Stomach (tissue), 8 donors: ENCODE measurements at regions not wholly inside any gene's neighbourhood (a gene's known extent, or its start where the extent isn't known, plus 50 kb on each side); places are given as distances from the start of the nearest gene placed in this dataset.

ENCODE experiments used
- DNase-seq, 2 donors: peaks; one replicate each; pipeline versions ENCODE4 v3.0.0 to v3.0.0-alpha.2; 2013 to 2019
- H3K27ac ChIP-seq, 5 donors: fragments of 200-600 bp in 4 of 5; sonication (generic) in 4 of 5; one replicate each; pipeline ENCODE4 v1.5.1; 2013 to 2019; ENCODE audit warnings: mild to moderate bottlenecking in 1 of 5, moderate library complexity in 1 of 5
- H3K27me3 ChIP-seq, 3 donors: fragments of 200-600 bp; sonication (generic); one replicate each; pipeline ENCODE4 v1.5.1; 2017 to 2019; ENCODE audit warnings: mixed run types in 1 of 3
- H3K36me3 ChIP-seq, 4 donors: fragments of 200-600 bp; sonication (generic); 1 replicate in 3 of 4; 2 replicates in 1 of 4; pipeline ENCODE4 v1.5.1; 2016 to 2019
- H3K4me1 ChIP-seq, 4 donors: fragments of 200-600 bp; sonication (generic); one replicate each; pipeline ENCODE4 v1.5.1; 2016 to 2019
- H3K4me3 ChIP-seq, 4 donors: fragments of 200-600 bp; sonication (generic) in 3 of 4; one replicate each; pipeline ENCODE4 v1.5.1; 2016 to 2019; ENCODE audit warnings: mild to moderate bottlenecking in 1 of 4
- H3K9me3 ChIP-seq, 4 donors: fragments of 200-600 bp; sonication (generic); one replicate each; pipeline ENCODE4 v1.5.1; 2016 to 2019
- EP300 ChIP-seq: sonication (generic); formaldehyde crosslinking; IDR thresholded peaks from one replicate; pipeline ENCODE4 v1.6.1; 2017; ENCODE audit warnings: antibody characterized with exemption
- POLR2A ChIP-seq, 4 donors: fragments of 450-650 bp; IDR thresholded peaks; one replicate each; pipeline ENCODE4 v1.6.1; 2016; ENCODE audit warnings: antibody characterized with exemption in 4 of 4, control low read depth in 2 of 4, mild to moderate bottlenecking in 1 of 4, moderate library complexity in 1 of 4
- POLR2AphosphoS5 ChIP-seq, 3 donors: sonication (generic); formaldehyde crosslinking; IDR thresholded peaks; one replicate each; pipeline ENCODE4 v1.6.1; 2016; ENCODE audit warnings: antibody characterized with exemption in 3 of 3
- WGBS, 5 donors: extraction: QIAGEN DNeasy Blood & Tissue Kit in 3 of 5; methylation state at CpG; one replicate each; pipeline versions ENCODE4 v1.1.5 to v1.1.7; 2013 to 2018; 5-methylcytosine and 5-hydroxymethylcytosine counted together
- intact Hi-C: fragments of 100-400 bp; cut with DNase I; formaldehyde crosslinking; loops from one replicate; pipeline ENCODE4 v1.15.1; 2023; ENCODE audit warnings: low total_unique reads
- TF ChIP-seq, protein P1 (sequence below), 7 experiments: fragments of 450-650 bp in 4 of 7; fragments of 200-600 bp in 3 of 7; sonication (generic) in 3 of 7; IDR thresholded peaks; one replicate each; pipeline ENCODE4 v1.5.1; 2016 to 2019; ENCODE audit warnings: antibody characterized with exemption in 7 of 7, control low read depth in 2 of 7, mild to moderate bottlenecking in 1 of 7
- donor health status: healthy with polysubstance abuse.
- donor health status: Bipolar disorder and iron deficiency.
- donor health status: healthy.

DNA sequence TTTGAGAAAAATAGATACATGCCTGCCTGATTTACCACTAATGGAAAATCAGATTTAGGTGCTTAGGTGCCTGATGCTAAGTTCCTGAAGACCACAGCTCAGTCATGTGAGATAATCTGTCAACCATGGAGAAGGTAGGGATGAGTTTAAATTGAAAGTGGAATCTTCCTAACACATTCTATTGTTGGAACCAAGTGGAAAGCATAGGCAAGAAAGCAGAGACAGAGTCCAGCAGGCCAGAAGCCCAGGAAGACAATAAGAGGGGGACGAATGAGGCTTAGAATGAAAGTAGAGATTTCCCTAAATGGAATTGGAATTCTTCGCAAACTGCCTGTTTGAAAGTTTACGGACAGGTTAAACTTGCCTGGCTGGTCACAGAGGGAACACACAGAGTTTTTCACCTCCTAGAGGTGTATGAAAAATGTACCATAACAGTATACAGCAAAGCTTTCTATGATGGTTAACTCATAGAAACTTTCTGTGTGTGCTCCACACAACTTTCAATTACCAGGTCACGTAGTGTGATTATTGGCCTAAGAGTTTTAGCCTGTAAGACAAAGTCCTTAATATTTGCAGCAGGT, 453.8 kb upstream of the KCNMB2 start:
- intact Hi-C loops, result no loop called here
- no peaks in the 10 kb centered on the region for H3K27me3 ChIP-seq
- DNase-seq, result peak in 1 of 2 donors; percentile 53
- WGBS, 5 donors, result 66 to 85% (median 71%) methylated on average over 4 of the region's 4 CpGs
- peaks cover 16 to 47% (median 33%) of the 10 kb centered on the region in 4 donors for H3K4me1 ChIP-seq
- no peaks in the 10 kb centered on the region for H3K9me3 ChIP-seq
- H3K4me3 ChIP-seq, result no peak overlapping the region
- TF ChIP-seq, protein P1, sequence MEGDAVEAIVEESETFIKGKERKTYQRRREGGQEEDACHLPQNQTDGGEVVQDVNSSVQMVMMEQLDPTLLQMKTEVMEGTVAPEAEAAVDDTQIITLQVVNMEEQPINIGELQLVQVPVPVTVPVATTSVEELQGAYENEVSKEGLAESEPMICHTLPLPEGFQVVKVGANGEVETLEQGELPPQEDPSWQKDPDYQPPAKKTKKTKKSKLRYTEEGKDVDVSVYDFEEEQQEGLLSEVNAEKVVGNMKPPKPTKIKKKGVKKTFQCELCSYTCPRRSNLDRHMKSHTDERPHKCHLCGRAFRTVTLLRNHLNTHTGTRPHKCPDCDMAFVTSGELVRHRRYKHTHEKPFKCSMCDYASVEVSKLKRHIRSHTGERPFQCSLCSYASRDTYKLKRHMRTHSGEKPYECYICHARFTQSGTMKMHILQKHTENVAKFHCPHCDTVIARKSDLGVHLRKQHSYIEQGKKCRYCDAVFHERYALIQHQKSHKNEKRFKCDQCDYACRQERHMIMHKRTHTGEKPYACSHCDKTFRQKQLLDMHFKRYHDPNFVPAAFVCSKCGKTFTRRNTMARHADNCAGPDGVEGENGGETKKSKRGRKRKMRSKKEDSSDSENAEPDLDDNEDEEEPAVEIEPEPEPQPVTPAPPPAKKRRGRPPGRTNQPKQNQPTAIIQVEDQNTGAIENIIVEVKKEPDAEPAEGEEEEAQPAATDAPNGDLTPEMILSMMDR (IDR thresholded peaks at IDR 0.05), result no peak
- no peak for TF ChIP-seq EP300
- H3K27ac ChIP-seq, result no peak overlapping the region
- H3K36me3 ChIP-seq, result no peaks in the 10 kb centered on the region

DNA sequence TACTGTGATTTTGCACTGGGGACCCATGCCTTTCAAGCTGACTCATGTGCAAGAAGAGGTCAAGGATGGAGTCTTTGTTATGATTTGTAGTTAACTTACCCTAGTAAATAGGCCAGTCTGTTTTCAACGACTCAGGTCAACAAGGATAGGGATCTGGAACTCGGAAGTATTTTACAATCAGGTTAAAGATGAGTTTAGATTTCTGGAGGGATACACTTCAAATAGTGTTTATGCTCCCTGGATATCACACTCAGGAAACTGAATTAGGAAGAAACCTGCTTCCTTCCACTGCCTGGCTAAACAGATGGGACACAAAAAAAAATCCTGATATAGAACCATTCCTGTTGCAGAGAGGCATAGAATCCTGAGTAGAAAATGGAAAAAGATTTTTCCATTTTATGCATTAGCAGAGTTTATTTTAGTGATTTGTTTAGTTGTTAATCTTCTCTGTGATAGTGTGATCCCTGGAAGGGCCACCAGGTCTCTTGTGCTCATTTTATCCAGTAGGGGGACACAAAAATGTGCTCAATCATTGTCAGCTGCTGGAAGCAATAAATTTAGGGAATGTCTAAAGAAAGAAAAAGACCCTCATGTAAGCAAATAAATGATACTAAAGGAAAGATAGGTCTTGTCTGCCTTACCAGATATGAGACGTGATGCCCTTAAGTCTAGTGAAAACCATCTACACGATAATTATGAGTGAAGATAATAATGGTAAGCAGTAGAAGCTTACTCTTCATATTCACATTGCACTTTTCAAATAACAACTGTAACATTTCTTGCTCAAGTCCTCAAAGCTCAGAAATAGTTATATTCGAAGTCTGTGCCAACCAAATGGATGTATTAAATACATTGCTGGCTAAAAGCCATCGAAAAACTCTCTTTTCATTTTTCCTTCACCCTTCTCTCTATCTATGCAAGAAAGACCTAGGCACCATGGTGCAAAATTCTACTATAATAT, 452.1 kb upstream of the KCNMB2 start:
- 40 to 47% (median 44%) methylated on average over 6 of the region's 6 CpGs for WGBS, 5 donors
- intact Hi-C loops, result no loop called here
- DNase-seq, result peak in 1 of 2 donors; percentile 48
- H3K4me3 ChIP-seq, result no peak overlapping the region
- TF ChIP-seq EP300, result no peak
- TF ChIP-seq, protein P1 (IDR thresholded peaks at IDR 0.05), result peak in 5 of 7 experiments; percentile 16 to 38 (median 34)
- H3K27ac ChIP-seq, result peak overlapping the region in 4 of 5 donors; percentile 6 to 41 (median 28)
- H3K36me3 ChIP-seq, result no peaks in the 10 kb centered on the region
- H3K9me3 ChIP-seq, result no peaks in the 10 kb centered on the region
- no peaks in the 10 kb centered on the region for H3K27me3 ChIP-seq
- H3K4me1 ChIP-seq, result peaks cover 16 to 48% (median 32%) of the 10 kb centered on the region in 4 donors

DNA sequence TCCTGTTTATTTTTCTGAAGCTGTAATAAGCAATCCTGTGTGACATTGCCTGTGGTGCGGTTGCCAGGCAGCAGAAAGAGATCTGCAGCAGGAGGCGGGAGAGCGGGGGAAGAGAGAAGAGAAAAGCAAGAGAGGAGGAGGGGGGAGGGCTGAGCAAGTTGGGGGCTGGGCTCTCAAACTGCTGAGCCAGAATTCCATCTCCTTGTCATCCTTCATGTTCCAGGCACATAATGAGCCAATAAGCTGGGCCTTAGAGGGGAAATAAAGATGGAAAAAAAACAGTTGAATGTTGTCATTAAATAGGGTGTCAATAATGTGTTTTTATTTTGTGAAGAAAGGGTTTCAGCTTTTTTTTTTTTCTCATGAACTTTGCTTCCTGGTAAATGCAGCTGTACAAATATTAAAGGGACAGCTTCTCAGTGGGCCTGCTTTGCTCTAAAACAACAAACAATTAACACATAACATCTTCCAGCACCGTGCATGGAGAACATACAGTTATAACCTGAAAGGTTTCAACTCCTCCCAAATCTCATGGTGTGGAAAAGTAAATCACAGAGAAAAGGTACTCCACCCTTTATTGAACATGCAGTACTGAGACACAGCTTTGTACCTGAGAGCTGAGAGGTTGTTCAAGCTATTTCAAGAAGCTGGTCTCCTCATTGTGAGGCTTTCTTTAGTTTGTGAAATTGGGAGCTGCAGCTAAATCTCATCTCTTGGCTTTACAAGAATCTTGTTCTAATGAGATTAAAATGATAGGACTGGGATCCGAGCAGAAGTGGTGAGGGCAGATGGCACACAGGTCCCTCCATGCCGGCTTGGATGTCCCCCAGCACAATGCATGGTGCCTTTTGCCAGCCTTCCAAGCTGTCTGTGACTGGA, 451.1 kb upstream of the KCNMB2 start:
- 17 to 24% (median 20%) methylated on average over 6 of the region's 6 CpGs for WGBS, 5 donors
- Histone ChIP-seq H3K27ac (peak overlapping the region in 3 of 5 donors; percentile 5 to 41 (median 41)), H3K9me3 (no peaks in the 10 kb centered on the region), H3K4me3 (no peak overlapping the region), H3K27me3 (no peaks in the 10 kb centered on the region), H3K4me1 (peaks cover 16 to 45% (median 32%) of the 10 kb centered on the region in 4 donors), H3K36me3 (no peaks in the 10 kb centered on the region)
- intact Hi-C loops, result no loop called here
- TF ChIP-seq POLR2A (IDR thresholded peaks at IDR 0.05) (no peak), POLR2AphosphoS5 (IDR thresholded peaks at IDR 0.05) (no peak), EP300 (no peak)
- TF ChIP-seq, protein P1 (IDR thresholded peaks at IDR 0.05), result no peak
- DNase-seq, result peak; percentile 50 to 95

- intact Hi-C loops, result no loop called here
Observed at GRCh38 chr3:178085817-178086123, 450.5 kb upstream of the KCNMB2 start.

More at GRCh38 chr3:178085817-178086123, 450.5 kb upstream of the KCNMB2 start:
- Histone ChIP-seq H3K9me3 (no peaks in the 10 kb centered on the region), H3K36me3 (no peaks in the 10 kb centered on the region), H3K4me3 (no peak overlapping the region), H3K27me3 (no peaks in the 10 kb centered on the region), H3K4me1 (peaks cover 16 to 45% (median 32%) of the 10 kb centered on the region in 4 donors), H3K27ac (peak overlapping the region in 2 of 5 donors; percentile 5 to 41)
- no peak for TF ChIP-seq POLR2AphosphoS5 (IDR thresholded peaks at IDR 0.05)
- TF ChIP-seq, protein P1 (IDR thresholded peaks at IDR 0.05), result no peak
- TF ChIP-seq POLR2A (IDR thresholded peaks at IDR 0.05), result no peak
- TF ChIP-seq EP300, result no peak
- DNase-seq, result no peak
